EH (cell line): ENCODE measurements at regions not wholly inside any gene's neighbourhood (a gene's known extent, or its start where the extent isn't known, plus 50 kb on each side); places are given as distances from the start of the nearest gene placed in this dataset.
"Not testable (repeated sequence)": the region's sequence is repeated elsewhere in the genome, so short reads cannot be mapped to it uniquely, and the experiment has no call there.

Experiments
- DNase-seq: peaks from one replicate; pipeline ENCODE4 v3.0.0-alpha.2; 2015; ENCODE audit warnings: low read depth

DNA sequence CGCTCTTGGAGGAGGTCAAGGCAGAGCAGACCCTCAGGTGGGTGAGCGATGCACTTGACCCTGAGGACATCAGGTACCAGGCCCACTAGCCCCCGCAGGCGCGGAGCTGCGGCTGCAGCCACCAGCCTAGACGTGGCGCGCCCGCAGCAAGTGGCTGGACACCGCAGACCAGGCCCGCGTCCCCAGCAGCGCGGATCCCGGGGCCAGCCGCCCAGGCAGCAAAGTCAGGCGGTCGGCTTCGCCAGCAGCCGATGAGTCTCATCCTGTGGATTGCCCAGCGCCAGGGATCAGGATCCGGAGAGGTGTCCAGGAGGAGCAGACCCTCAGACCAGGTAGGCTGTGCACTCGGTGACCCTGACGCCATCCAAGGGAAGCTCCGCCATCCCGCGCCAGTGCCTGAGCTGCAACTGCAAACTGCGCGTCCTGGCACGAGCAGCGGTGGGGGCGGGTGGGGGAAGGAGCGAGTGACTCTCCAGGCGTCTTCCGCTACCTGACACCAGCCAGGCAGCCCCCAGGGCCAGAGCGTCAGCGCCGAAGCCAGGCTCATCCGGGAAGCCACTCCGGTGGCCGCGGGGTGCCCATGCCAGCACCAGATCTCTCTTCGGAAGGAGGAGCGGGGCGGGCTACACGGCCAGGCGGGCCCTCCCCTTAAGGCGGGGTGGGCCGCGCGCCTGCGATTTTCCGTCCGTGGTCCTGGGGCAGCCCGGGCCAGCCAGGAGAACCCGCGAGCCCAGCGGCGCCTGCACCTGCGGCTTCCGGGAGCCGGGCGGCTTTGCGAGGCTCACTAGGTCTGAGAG, 92.6 kb upstream of the THOC3 start:
- not testable (repeated sequence) for DNase-seq

DNA sequence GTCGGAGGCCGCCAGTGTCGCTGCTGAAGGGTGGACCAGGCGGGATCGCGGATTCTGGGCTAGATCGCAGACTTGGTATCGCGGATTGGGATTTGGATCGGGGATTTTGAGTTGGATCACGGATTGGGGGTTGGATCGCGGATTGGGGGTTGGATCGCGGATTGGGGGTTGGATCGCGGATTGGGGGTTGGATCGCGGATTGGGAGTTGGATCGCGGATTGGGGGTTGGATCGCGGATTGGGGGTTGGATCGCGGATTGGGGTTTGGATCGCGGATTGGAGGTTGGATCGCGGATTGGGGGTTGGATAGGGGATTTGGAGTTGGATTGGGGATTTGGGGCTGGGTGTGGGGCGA, 93.1 kb upstream of the THOC3 start:
- not testable (repeated sequence) for DNase-seq

DNA sequence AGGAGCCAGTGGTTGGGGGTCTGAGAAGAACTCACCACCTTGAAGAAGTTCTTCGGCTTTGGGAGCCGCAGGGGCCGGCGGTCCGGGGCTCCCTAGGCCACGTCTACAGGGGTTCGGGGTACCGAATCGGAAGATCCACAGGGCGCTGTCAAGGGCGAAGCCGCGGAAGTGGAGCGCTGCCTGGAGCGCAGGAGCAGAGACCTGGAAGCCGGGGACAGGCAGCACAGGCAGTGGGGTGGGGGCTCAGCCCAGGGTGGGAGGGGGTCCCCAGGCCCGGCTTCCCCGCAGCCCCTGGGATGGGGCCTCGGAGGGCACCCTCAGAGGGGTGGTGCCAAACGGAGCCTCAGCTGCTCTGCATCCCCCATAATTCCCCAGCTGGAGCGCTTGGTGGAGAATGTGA, 93.5 kb upstream of the THOC3 start:
- not testable (repeated sequence) for DNase-seq

DNA sequence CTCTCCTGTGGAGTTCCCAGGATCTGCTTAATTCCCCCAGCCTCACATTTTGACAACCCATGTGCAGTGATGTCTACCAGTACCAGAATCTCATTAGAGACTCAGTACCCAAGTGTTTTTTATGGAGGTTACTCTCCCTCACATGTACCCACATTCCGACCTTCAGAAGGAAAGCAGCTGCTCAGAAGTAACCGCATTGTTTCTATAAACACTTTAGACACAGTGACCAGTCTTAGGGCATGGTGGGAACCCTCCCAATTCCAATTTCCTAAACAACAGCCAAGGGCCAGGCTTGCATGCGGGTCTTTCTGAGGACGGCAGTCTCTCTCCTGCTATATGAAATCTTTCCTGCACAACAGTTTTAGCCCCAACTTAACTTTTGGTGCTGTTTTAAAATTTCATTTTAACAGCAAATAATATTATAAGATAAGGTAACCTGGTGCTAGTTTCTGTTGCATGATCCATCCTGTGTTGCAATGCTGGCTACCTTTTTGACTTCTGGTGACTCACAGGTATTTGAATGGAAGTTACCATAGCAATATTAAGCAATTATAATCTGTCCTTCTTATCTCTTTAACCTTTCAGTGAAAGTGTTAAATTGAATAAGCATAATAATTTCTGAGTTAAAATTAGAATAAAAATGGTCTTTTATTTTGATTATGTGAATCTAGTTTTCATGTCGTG, 98.3 kb upstream of the THOC3 start:
- DNase-seq, result not testable (repeated sequence)

DNA sequence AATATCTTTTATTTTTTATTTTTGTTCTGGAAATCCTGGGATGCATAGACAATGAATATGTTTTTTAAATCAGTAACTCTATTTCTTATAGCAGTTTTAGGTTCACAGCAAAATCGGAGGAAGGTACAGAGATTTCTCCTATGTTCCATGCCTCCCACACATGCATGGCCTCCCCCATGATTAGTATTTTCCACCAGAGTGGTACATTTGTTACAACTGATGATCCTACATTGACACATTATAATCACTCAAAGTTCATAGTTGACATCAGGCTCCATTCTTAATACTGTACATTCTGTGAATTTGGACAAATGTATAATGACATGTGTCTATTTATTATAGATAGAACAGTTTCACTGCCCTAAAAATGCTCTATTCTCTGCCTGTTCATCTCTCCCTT, 99.0 kb upstream of the THOC3 start:
- DNase-seq, result not testable (repeated sequence)

DNA sequence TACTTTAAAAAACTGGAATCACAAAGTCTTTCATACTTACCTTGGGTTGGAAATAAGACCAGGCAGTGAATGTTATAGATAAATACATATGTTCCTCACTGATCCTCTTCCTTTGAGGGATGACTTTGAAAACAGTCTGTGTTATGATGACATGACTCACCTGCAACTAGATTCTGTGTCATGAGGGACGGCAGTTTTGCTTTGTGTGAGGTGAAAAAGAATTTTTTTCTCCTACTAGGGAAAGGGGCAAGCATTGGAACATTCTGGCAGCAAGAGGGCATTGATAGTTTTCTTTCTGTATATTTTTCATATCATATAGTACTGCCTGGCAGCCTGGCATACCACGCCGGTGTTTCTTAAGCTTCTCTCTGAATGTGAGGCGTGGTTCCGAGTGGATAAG, 99.8 kb upstream of the THOC3 start:
- DNase-seq, result not testable (repeated sequence)

DNA sequence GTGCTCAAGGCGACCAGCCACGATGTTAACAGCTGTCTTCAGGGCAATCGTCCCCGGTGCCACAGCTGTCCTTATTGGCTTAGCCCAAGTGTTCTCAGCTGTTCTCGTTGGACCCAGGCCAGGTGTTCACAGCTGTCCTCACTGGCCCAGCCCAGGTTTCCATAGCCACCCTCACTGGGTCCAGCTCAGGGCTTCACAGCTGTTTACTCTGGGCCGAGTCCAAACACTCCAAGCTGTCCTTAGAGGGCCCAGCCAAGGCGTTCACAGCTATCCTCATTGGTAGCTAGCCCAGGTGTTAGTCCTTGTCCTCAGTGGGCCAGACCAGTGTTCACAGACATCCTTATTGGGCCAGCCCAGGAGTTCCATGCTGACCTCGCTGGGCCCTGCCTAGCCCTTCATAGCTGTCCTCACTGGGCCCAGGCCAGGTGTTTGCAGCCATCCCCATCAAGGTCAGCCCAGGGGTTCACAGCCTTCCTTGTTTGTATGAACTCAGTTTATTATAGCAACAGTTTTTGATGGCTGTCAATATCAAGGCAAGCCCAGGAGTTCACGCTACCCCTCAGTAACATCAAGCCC, 106.0 kb upstream of the THOC3 start:
- DNase-seq, result not testable (repeated sequence)

DNA sequence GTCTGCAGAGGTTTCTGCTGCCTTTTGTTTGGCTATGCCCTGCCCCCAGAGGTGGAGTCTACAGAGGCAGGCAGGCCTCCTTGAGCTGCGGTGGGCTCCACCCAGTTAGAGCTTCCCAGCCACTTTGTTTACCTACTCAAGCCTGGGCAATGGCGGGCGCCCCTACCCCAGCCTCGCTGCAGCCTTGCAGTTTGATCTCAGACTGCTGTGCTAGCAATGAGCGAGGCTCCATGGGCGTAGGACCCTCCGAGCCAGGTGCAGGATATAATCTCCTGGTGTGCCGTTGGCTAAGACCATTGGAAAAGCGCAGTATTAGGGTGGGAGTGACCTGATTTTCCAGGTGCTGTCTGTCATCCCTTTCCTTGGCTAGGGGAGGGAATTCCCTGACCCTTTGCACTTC, 115.6 kb upstream of the THOC3 start:
- not testable (repeated sequence) for DNase-seq

DNA sequence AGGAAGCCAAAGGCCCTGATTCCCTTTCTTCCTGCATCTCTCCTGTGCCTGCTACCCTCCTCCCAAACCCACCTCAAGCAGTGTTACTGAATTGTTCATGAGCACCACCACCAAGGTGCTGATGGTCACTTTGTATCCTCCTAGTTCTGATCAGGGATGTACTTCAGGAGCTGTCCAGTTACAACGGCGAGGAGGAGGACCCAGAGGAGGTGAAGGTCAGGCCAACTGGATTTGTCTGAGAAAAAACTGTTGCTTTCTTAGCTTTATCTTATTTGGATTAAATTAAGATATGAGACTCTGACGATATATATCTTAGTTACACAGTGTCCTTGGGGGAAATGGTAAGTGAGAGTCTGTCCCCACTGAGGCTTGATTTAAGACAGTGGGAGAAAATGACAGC, 135.0 kb upstream of the THOC3 start:
- not testable (repeated sequence) for DNase-seq

DNA sequence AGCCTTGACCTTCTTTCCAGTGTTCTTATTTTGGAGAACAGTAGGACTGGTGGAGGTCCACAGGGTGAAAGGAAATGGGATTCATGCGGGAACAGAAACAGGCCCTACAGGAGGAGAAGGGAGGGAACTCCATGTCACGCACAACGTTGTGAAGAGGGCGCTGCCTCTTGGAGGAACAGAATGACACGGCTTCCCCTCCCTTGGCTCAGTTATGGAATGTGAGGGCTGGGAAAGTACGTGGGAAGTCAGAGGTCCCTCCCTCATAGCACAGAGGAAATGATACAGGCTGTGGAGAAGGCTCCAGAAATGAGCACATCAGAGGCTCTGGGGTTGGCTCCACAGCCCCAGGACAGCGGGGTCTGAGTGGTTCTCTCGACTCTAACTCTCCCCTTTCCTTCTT, 125.3 kb upstream of the SIMC1 start:
- not testable (repeated sequence) for DNase-seq

DNA sequence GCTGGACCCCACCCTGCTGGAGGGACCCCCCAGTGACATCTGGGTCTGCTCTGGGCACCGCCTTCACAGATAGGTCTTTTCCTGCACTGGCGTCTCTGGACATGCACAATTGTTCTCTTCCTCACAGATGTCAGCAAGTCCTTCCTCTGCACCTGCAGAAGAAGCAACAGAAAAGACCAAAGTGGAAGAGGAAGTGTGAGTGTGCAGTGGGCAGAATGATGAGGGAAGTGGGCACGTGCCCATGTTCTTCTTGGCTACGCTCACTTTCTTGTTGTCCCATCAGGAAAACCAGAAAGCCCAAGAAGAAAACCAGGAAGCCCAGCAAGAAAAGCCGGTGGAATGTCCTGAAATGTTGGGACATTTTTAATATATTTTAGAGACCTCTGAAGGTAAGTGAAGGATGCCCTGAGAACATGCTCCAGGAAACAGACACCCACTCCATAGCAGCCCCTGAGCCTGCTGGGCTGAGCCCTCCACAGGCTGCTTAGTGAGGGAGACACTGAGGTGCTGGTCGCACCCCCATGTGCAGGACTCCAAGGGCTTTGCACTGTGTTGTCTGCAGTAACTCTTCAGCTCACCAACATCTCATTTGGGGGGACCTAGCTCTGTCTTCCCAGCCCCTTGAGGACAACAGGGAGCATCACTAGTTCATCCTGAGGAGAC, 124.4 kb upstream of the SIMC1 start:
- DNase-seq, result not testable (repeated sequence)

DNA sequence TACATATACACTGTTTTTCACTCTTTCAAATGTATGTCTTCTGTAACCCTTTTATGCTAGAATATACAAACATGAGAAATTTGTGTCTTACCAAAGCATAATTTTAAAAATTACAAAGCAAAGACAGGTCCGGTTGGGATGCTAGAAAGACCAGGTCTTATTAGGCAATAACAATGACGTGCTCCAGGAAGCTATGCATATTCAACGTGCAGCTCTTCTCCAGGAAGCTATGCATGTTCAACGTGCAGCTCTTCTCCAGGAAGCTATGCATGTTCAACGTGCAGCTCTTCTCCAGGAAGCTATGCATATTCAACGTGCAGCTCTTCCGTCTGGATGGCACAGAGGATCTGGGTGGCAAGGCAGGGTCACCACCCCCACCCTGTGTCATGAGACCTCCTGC, 123.4 kb upstream of the SIMC1 start:
- not testable (repeated sequence) for DNase-seq

DNA sequence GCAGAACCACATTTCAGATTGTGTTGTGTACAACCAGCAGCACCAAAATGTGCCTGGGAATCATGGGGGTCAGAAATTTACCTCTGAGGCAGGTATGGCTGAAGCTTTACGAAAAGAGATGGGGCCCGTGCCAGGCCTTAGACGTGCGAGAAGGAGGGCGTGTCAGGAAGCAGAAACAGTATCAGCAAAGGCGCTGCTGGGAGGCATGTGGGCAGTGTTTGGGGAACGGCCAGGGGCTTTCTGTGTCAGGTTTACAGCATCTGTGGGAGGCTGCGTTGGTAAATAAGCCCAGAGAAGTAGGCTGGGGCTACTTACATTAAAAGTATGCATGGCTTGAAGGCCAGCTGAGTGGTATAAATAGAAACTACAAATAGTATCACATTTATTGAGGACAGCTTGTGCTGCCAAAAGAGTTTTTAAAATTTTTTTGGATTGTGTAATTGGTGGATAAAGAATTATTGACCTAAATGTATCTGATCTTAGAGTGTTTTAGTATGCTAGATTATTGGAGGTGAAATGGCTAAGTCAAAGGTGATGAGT, 120.5 kb upstream of the SIMC1 start:
- not testable (repeated sequence) for DNase-seq

DNA sequence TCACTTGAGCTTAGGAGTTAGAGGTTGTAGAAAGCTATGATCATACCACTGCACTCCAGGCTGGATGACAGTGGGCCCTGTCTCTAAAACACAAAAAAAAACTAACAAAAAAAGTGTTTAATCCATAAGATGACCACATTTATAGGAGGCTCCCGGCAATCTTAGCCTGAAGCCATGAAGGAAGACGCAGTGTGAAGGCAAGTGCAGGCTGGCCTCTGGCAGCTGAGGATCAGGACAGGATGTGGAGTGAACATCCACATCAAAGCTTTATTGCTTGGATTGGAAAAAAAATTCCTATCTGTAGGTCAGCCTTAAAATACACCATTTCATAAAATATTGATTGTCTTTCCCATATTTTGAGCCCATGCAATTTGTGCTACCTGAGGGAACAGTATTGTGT, 115.9 kb upstream of the SIMC1 start:
- not testable (repeated sequence) for DNase-seq

DNA sequence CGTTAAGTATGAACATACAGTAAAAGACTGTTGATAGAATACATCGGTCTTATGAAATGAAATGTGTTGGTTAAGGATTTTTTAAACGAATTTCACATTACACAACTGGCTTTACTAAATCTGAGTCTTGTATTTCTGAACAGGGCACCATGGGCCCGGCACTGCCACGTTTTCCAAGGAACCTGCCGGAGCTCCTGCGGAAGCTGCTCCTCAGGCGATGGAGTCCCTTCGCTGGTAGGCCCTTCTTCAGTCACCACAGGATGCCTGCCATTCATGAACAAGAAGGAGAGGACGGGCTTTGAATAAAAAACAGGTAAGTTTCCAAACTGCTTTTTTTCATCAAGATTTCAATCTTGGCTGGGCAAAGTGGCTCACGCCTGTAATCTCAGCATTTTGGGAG, 114.1 kb upstream of the SIMC1 start:
- DNase-seq, result not testable (repeated sequence)

DNA sequence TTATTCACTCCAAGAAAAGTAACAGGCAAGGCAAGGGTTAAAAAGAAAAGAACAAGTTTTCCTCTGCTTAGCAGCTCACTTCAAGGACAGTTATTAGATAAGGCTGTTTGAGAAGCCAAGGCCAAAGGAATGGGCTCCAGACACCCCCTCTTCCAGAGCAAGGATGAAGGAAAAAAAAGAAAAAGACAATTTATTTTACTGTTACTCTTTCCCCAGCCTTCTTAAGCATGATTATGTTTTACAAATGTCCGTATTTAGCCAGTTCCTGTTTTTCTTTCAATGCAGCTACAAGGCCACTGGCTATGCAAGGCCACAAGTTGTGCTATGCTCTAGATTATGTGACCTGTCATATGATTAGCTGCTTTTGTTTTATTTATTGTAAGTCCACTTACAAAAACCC, 106.5 kb upstream of the SIMC1 start:
- no peak for DNase-seq

DNA sequence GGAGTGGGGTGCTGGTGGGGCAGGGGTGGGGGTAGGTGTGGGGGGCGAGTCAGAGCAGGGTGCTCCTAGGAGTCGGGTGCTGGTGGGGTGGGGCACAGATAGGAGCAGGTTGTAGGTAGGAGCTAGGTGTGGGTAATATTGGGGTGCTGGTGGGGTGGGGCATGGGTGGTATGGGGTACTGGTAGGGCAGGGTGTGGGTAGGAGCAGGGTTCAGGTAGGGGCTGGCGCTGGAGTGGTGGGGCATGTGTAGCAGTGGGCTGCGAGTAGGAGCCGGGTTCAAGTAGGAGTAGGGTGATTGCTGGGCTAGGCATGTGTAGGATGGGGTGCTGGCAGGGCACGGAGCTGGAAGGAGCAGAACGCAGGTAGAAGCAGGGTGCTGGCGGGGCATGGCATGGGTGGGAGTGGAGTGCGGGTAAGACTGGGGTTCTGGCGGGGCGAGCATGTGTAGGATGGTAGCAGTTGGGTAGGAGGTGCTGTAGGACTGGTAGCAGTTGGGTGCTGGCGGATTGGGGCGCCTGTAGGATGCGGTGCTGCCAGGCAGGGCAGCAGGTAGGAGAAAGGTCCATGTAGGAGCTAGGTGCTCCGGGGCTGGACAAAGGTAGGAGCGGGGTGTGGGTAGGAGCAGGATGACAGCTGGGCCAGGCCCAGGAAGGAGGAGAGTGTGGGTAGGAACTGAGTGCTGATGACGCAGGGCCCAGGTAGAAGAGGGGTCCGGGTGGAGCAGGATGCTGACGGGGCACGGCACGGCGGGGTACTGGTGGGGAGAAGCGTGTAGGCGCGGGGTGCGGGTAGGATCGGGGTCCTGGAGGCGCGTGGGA, 105.5 kb upstream of the SIMC1 start:
- DNase-seq, result no peak

DNA sequence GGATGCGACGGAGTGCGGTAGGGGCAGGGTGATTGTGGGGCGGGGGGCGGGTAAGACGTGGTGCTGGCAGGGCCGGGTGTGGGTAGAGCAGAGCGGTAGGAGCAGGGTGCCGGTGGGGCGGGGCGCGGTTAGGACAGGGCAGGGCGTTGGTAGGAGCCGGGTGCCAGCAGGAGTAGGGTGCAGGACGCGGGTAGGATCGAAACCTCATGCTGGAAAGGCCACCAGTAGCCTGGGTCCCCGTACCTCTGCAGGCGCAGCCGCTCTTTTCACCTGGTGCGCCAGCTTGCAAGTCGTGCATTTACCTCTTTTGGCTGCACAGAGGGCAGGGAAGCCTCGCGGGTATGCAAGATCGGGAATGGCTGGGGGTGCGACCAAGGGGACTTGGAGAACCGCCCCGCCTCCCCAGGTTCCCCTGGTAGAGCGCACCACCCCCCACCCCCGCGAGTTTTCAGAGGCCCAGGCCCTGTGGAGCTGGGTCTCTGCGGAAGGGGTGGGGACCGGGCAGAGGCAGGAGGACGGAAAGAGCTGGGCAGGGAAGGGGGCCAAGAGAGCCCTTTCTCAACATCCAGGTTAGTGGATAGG, 104.8 kb upstream of the SIMC1 start:
- DNase-seq, result no peak

DNA sequence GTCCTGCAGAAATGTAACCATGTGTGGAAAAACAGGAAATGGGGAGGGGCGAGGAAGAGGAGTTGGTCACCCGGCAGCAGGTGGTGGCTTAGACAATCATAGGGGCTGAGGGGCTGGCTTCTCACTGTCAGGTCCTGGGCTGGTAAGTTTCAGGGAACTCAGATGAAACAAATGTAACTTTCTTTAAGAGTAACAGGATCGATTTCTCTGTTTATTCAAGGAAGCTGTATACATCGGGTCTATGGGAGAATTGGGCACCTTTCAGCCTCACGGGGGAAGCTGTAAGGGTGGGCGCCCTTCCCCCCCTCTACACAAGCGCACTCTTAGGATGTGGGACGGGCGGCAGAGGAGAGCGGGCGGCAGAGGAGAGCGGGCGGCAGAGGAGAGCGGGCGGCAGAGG, 104.3 kb upstream of the SIMC1 start:
- no peak for DNase-seq

DNA sequence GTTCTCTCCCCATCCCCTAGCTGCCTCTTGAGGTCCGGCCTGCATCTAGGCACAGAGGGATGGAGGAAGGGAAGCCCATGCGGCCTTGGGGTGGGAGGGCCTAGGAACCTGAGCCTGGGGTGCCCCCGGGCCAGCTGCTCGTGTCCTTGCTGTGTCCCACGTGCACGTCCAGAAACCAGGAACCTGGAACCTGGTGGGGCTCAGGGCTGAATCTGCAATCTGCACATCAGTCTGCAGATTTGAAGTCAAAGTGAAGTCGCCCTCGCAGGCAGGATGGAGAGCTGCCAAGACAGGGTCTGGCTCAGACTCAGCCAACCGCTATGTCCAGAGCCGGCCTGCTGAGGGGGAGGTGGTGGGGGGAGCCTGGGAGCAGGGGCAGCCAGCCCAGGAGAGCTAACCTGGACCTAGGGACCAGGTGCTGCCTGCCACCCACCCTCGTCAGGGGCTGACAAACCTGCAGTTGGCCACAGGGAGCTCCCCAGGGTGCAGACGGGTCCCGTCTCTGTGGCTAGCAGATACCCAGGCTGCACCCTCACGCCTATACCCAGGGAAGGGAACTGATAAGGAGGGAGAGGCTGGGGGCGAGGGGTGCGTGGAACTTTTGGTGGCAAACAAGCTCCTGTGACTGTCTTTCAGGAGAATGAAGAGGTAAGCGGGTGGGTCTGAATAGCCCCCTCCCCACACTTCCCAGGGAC, 103.5 kb upstream of the SIMC1 start:
- DNase-seq, result no peak

DNA sequence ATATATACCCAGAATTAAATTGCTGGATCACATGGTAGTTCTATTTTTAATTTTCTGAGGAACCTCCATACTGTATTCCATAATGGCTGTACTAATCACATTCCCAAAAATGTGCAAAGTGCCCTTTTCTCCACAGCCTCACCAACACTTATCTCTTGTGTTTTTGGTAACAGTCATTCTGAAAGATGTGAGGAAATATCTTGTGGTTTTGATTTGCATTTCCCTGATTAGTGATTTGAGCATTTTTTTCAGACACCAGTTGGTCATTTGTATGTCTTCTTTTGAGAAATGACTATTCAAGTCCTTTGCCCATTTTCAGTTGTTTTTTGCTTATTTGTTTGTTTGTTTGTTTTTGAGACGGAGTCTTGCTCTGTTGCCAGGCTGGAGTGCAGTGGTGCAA, 98.1 kb upstream of the SIMC1 start:
- DNase-seq, result not testable (repeated sequence)
